SIG-M5 treated with dmso at 0.1 percent for 504 hours (cell line): ENCODE measurements at regions not wholly inside any gene's neighbourhood (a gene's known extent, or its start where the extent isn't known, plus 50 kb on each side); places are given as distances from the start of the nearest gene placed in this dataset.

Experiments used
- DNase-seq: peaks from one replicate; lab custom pipeline; 2025; ENCODE audit not compliant: unreplicated experiment; lab: John Stamatoyannopoulos, UW

- no peak for DNase-seq
Measured at GRCh38 chr1:56395776-56396175, 183.6 kb downstream of the PLPP3 start.

- DNase-seq, result no peak
Measured at GRCh38 chr1:56394298-56394697, 185.1 kb downstream of the PLPP3 start.

GRCh38 chr1:56390934-56391731, 188.2 kb downstream of the PLPP3 start:
- no peak for DNase-seq

- no peak for DNase-seq
Measured at GRCh38 chr1:56390232-56390867, 189.0 kb downstream of the PLPP3 start.

GRCh38 chr1:56389813-56390212, 189.6 kb downstream of the PLPP3 start:
- no peak for DNase-seq

- no peak for DNase-seq
Measured at GRCh38 chr1:56387071-56387740, 192.2 kb downstream of the PLPP3 start.

GRCh38 chr1:56385314-56385713, 194.0 kb downstream of the PLPP3 start:
- no peak for DNase-seq

GRCh38 chr1:56382929-56383328, 196.4 kb downstream of the PLPP3 start:
- DNase-seq, result no peak

- no peak for DNase-seq
Measured at GRCh38 chr1:56380531-56380930, 198.8 kb downstream of the PLPP3 start.

GRCh38 chr1:56378341-56379070, 200.9 kb downstream of the PLPP3 start:
- DNase-seq, result no peak

- DNase-seq, result no peak
Measured at GRCh38 chr1:56377431-56377830, 201.9 kb downstream of the PLPP3 start.

GRCh38 chr1:56376188-56376984, 203.0 kb downstream of the PLPP3 start:
- no peak for DNase-seq

- no peak for DNase-seq
Measured at GRCh38 chr1:56375326-56375804, 204.0 kb downstream of the PLPP3 start.

GRCh38 chr1:56374026-56374974, 205.1 kb downstream of the PLPP3 start:
- DNase-seq, result no peak

GRCh38 chr1:56370513-56370912, 208.8 kb downstream of the PLPP3 start:
- DNase-seq, result no peak

GRCh38 chr1:56363007-56363770, 216.2 kb downstream of the PLPP3 start:
- no peak for DNase-seq

GRCh38 chr1:56360021-56360420, 219.3 kb downstream of the PLPP3 start:
- DNase-seq, result no peak

GRCh38 chr1:56359056-56359455, 220.3 kb downstream of the PLPP3 start:
- DNase-seq, result no peak
